Nephron (organoid): ENCODE measurements at regions not wholly inside any gene's neighbourhood (a gene's known extent, or its start where the extent isn't known, plus 50 kb on each side); places are given as distances from the start of the nearest gene placed in this dataset.

Experiments used
- H3K27ac Mint-ChIP-seq, 3 experiments: 2 replicates each; pipeline ENCODE4 v1.8.0; 2020; ENCODE audit warnings: mixed read lengths in 3 of 3, mild to moderate bottlenecking in 2 of 3, moderate library complexity in 1 of 3
- H3K27me3 Mint-ChIP-seq: 2 replicates; pipeline ENCODE4 v1.8.0; 2021; ENCODE audit warnings: low read depth, mild to moderate bottlenecking, moderate library complexity, mixed read lengths
- H3K36me3 Mint-ChIP-seq: 2 replicates; pipeline ENCODE4 v1.8.0; 2020; ENCODE audit warnings: low read depth, mixed read lengths
- H3K4me1 Mint-ChIP-seq: 2 replicates; pipeline ENCODE4 v1.8.0; 2020; ENCODE audit warnings: mixed read lengths
- H3K4me3 Mint-ChIP-seq, 3 experiments: 2 replicates each; pipeline ENCODE4 v1.8.0; 2020; ENCODE audit warnings: mild to moderate bottlenecking in 3 of 3, mixed read lengths in 3 of 3, moderate library complexity in 2 of 3
- H3K9me3 Mint-ChIP-seq: 2 replicates; pipeline ENCODE4 v1.8.0; 2020; ENCODE audit warnings: mixed read lengths
- CTCF ChIP-seq, 3 experiments: fragments of 200-600 bp; sonication (generic); IDR thresholded peaks; one replicate each; pipeline ENCODE4 v1.5.0; 2021; ENCODE audit warnings: antibody characterized with exemption in 3 of 3; ENCODE audit not compliant: unreplicated experiment in 3 of 3

DNA sequence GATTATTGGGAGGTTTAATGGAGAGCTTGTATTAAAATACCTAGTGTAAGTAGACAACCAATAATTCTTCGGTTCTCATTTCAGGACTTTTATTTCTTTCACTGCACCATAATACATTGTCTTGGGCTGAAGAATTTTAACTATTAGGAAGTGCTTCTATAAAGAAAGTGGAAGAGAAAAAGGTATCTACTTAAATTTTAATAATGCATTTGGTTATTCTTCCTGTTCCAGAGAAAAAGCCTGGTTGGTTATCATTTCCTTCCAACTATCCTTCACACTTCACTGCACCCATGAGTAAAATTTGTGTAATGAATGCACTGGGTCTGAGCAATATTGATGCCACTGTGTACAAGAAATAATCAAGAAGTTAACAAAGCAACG is 629.0 kb upstream of the DPP6 start:
- Mint-ChIP-seq H3K4me1 (no peaks in the 10 kb centered on the region), H3K4me3 (no peak overlapping the region), H3K9me3 (peaks cover 42% of the 10 kb centered on the region), H3K36me3 (no peaks in the 10 kb centered on the region), H3K27me3 (no peaks in the 10 kb centered on the region), H3K27ac (no peak overlapping the region)
- no peak for TF ChIP-seq CTCF (IDR thresholded peaks at IDR 0.05; ENCODE audit: unreplicated experiment in 3 of 3)

DNA sequence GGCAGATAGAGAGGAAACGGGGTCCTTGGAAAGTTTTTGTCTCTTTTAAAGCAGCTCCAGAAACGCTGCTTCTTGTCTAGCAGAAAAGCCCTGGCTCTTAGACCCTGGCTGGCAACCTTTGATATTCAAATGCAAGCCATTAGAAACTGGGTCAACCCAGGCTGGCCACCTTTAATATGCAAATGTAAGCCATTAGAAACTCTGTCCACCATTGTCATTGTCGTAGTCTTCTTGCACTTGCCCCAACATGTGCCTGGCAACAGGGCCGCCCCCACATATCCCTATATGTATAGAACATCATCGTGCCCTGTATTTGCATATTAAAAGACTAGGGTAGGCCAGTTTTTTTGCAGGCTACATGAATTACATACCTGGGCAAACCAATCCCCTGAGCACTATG is 621.3 kb upstream of the DPP6 start:
- Mint-ChIP-seq H3K27me3 (no peaks in the 10 kb centered on the region), H3K27ac (no peak overlapping the region), H3K4me1 (peaks cover 3% of the 10 kb centered on the region), H3K9me3 (peaks cover 72% of the 10 kb centered on the region), H3K4me3 (no peak overlapping the region), H3K36me3 (no peaks in the 10 kb centered on the region)
- TF ChIP-seq CTCF (IDR thresholded peaks at IDR 0.05; ENCODE audit: unreplicated experiment in 3 of 3), result no peak

DNA sequence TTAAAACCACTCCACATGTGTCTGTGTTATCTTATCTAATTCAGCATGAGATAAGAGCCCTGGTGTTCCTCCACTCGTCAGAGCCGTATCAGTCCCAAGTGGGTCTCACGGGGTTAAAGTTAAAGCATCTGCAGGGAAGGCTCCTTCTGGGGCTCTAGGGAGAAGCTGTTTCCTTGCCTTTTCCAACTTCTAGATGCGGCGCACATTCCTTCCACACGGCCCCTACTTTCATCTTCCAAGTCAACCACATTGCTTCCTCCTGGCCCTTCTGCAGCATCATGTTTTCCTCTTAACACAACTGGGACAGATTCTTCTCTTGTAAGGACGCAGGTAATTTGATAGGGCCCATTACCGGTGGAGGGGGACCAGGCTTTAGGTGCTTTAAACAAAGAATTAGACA is 620.1 kb upstream of the DPP6 start:
- Mint-ChIP-seq H3K9me3 (peaks cover 73% of the 10 kb centered on the region), H3K27me3 (no peaks in the 10 kb centered on the region), H3K27ac (peak overlapping the region in 2 of 3 experiments; percentile 2 to 66), H3K4me1 (peaks cover 3% of the 10 kb centered on the region), H3K4me3 (no peak overlapping the region), H3K36me3 (no peaks in the 10 kb centered on the region)
- TF ChIP-seq CTCF (IDR thresholded peaks at IDR 0.05; ENCODE audit: unreplicated experiment in 3 of 3), result no peak

DNA sequence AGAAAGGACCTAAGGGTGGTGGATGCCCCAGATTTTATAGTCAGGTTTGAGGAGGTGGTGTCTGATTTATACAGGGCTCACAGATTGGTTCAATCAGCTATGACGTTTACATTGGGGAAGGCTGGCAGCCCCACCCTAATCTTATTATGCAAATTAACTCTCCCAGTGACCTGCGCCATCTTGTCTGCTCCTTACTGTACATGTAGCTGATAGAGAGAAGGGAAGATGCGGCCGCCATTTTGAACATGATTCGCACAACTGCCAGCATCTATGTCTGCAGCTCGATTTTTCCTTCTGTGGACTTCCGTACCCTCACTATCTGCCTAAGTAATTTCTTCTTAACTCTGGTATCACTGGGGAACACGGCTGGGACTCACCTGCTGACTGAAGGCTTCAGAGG is 619.0 kb upstream of the DPP6 start:
- H3K4me3 Mint-ChIP-seq, result no peak overlapping the region
- H3K9me3 Mint-ChIP-seq, result peaks cover 74% of the 10 kb centered on the region
- no peak overlapping the region for H3K27ac Mint-ChIP-seq
- TF ChIP-seq CTCF (IDR thresholded peaks at IDR 0.05; ENCODE audit: unreplicated experiment in 3 of 3), result no peak
- peaks cover 3% of the 10 kb centered on the region for H3K4me1 Mint-ChIP-seq
- no peaks in the 10 kb centered on the region for H3K36me3 Mint-ChIP-seq
- no peaks in the 10 kb centered on the region for H3K27me3 Mint-ChIP-seq

- H3K4me1 Mint-ChIP-seq, result peaks cover 7% of the 10 kb centered on the region
- no peaks in the 10 kb centered on the region for H3K36me3 Mint-ChIP-seq
- peaks cover 38% of the 10 kb centered on the region for H3K9me3 Mint-ChIP-seq
- H3K4me3 Mint-ChIP-seq, result no peak overlapping the region
- TF ChIP-seq CTCF (IDR thresholded peaks at IDR 0.05; ENCODE audit: unreplicated experiment in 3 of 3), result no peak
- H3K27me3 Mint-ChIP-seq, result no peaks in the 10 kb centered on the region
- H3K27ac Mint-ChIP-seq, result peak overlapping the region in 1 of 3 experiments; percentile 52
Measured at GRCh38 chr7:153440715-153441114, 611.5 kb upstream of the DPP6 start.

DNA sequence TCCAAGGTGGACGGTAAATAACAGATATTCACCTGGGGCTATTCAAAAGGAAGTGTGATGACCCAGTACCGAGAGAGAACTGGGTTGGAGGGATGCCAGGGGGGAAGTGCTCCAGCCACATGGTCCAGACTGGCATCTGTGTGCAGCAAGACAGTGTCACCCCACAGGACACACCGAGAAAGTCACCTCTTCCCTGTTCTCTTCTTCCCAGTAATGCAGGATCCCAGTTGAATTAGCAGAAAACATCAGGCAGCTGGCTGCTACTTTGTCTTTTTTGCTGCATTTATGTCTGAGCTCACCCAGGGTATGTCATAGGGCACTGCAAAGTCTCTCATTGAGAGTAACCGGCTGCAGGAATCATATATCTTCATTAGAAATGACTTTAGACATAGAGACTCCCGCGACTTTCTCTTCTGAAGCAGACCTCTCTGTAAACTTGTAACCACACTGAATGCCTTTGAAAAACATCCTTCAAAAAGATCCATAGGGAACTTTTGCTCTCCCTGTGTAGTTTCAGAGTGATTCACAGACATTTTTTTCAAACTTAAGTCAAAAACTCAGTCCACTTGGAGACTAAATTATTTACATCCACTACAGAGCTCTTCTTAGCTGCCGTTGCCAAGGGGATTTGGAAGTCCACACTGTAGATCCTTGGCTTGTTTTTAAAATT is 609.0 kb upstream of the DPP6 start:
- no peak overlapping the region for H3K27ac Mint-ChIP-seq
- H3K4me1 Mint-ChIP-seq, result peaks cover 12% of the 10 kb centered on the region
- no peak overlapping the region for H3K4me3 Mint-ChIP-seq
- H3K9me3 Mint-ChIP-seq, result peaks cover 33% of the 10 kb centered on the region
- H3K36me3 Mint-ChIP-seq, result no peaks in the 10 kb centered on the region
- no peaks in the 10 kb centered on the region for H3K27me3 Mint-ChIP-seq
- TF ChIP-seq CTCF (IDR thresholded peaks at IDR 0.05; ENCODE audit: unreplicated experiment in 3 of 3), result no peak
